ENCODE measurements at regions not wholly inside any gene's neighbourhood (a gene's known extent, or its start where the extent isn't known, plus 50 kb on each side); places are given as distances from the start of the nearest gene placed in this dataset.

GRCh38 chrX:131703646-131704045 is 159.8 kb downstream of the OR13H1 start:
- no peak for DNase-seq (ENCODE audit: low read depth)
- TF ChIP-seq, protein P1, sequence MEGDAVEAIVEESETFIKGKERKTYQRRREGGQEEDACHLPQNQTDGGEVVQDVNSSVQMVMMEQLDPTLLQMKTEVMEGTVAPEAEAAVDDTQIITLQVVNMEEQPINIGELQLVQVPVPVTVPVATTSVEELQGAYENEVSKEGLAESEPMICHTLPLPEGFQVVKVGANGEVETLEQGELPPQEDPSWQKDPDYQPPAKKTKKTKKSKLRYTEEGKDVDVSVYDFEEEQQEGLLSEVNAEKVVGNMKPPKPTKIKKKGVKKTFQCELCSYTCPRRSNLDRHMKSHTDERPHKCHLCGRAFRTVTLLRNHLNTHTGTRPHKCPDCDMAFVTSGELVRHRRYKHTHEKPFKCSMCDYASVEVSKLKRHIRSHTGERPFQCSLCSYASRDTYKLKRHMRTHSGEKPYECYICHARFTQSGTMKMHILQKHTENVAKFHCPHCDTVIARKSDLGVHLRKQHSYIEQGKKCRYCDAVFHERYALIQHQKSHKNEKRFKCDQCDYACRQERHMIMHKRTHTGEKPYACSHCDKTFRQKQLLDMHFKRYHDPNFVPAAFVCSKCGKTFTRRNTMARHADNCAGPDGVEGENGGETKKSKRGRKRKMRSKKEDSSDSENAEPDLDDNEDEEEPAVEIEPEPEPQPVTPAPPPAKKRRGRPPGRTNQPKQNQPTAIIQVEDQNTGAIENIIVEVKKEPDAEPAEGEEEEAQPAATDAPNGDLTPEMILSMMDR (conservative IDR thresholded peaks at IDR 0.05; ENCODE audit: control insufficient read depth, insufficient read depth, low read depth, low read length), result no peak
- H3K4me3 ChIP-seq (ENCODE audit: control insufficient read depth, low read depth, low read length), result no peak overlapping the region

GRCh38 chrX:131704136-131704695 is 160.3 kb downstream of the OR13H1 start:
- DNase-seq (ENCODE audit: low read depth), result peak; percentile 84
- H3K4me3 ChIP-seq (ENCODE audit: control insufficient read depth, low read depth, low read length), result peak overlapping the region; percentile 43
- TF ChIP-seq, protein P1 (conservative IDR thresholded peaks at IDR 0.05; ENCODE audit: control insufficient read depth, insufficient read depth, low read depth, low read length), result peak; percentile 47

- H3K4me3 ChIP-seq (ENCODE audit: control insufficient read depth, low read depth, low read length), result no peak overlapping the region
- DNase-seq (ENCODE audit: low read depth), result no peak
- TF ChIP-seq, protein P1 (conservative IDR thresholded peaks at IDR 0.05; ENCODE audit: control insufficient read depth, insufficient read depth, low read depth, low read length), result no peak
Measured at GRCh38 chrX:131709553-131709952, 165.7 kb downstream of the OR13H1 start.

GRCh38 chrX:131711478-131711867 is 167.6 kb downstream of the OR13H1 start:
- H3K4me3 ChIP-seq (ENCODE audit: control insufficient read depth, low read depth, low read length), result peak overlapping the region; percentile 11
- no peak for DNase-seq (ENCODE audit: low read depth)
- TF ChIP-seq, protein P1 (conservative IDR thresholded peaks at IDR 0.05; ENCODE audit: control insufficient read depth, insufficient read depth, low read depth, low read length), result no peak

GRCh38 chrX:131723646-131724045 is 179.8 kb downstream of the OR13H1 start:
- DNase-seq (ENCODE audit: low read depth), result no peak
- H3K4me3 ChIP-seq (ENCODE audit: control insufficient read depth, low read depth, low read length), result no peak overlapping the region
- TF ChIP-seq, protein P1 (conservative IDR thresholded peaks at IDR 0.05; ENCODE audit: control insufficient read depth, insufficient read depth, low read depth, low read length), result no peak

DNA sequence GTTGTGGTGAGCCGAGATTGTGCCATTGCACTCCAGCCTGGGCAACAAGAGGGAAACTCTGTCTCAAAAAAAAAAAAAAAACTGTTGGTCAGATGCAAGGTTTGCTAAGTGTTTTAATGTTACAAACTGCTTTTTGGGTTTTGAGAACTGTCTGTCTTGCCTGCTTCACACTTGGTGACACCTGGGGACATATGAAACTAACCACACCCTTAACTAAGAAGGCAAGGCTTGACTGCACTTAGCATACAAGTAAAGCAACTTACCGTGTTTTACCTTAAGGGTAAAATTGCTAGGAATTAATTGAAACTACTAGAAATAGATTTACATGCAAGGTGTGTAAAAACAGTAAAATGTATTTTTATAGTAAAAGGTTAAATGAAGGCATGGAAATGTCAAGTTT is 180.4 kb downstream of the OR13H1 start:
- TF ChIP-seq, protein P1 (conservative IDR thresholded peaks at IDR 0.05; ENCODE audit: control insufficient read depth, insufficient read depth, low read depth, low read length), result no peak
- no peak overlapping the region for H3K4me3 ChIP-seq (ENCODE audit: control insufficient read depth, low read depth, low read length)
- DNase-seq (ENCODE audit: low read depth), result no peak

All from fibroblast of mammary gland (primary cell).